Suprapubic skin (tissue), 3 donors: ENCODE measurements at regions not wholly inside any gene's neighbourhood (a gene's known extent, or its start where the extent isn't known, plus 50 kb on each side); places are given as distances from the start of the nearest gene placed in this dataset.

ENCODE experiments used
- CTCF ChIP-seq, 2 donors: fragments of 200-600 bp in 1 of 2; fragments of 450-650 bp in 1 of 2; sonication (generic) in 1 of 2; IDR thresholded peaks; one replicate each; pipeline ENCODE4 v1.5.1; 2016 to 2019; ENCODE audit warnings: antibody characterized with exemption in 2 of 2, mild to moderate bottlenecking in 1 of 2, moderate library complexity in 1 of 2
- EP300 ChIP-seq: sonication (generic); formaldehyde crosslinking; IDR thresholded peaks from one replicate; pipeline ENCODE4 v1.6.1; 2017; ENCODE audit warnings: antibody characterized with exemption
- POLR2A ChIP-seq, 2 donors: fragments of 450-650 bp; IDR thresholded peaks; one replicate each; pipeline ENCODE4 v1.6.1; 2017; ENCODE audit warnings: antibody characterized with exemption in 2 of 2, mild to moderate bottlenecking in 2 of 2, moderate library complexity in 2 of 2

GRCh38 chr1:221397141-221397540 lies 344.7 kb downstream of the DUSP10 start:
- TF ChIP-seq CTCF (IDR thresholded peaks at IDR 0.05) = no peak
- no peak for TF ChIP-seq POLR2A (IDR thresholded peaks at IDR 0.05)
- TF ChIP-seq EP300 = no peak
